ENCODE measurements at regions not wholly inside any gene's neighbourhood (a gene's known extent, or its start where the extent isn't known, plus 50 kb on each side); places are given as distances from the start of the nearest gene placed in this dataset.
A peak's percentile ranks its signal among the peaks of the same experiment; 100 is the strongest.
"Not testable (repeated sequence)": the region's sequence is repeated elsewhere in the genome, so short reads cannot be mapped to it uniquely, and the experiment has no call there.

- no peak for DNase-seq
Measured at GRCh38 chr5:144773628-144774027, 603.0 kb downstream of the KCTD16 start.

GRCh38 chr5:144771802-144772201 lies 601.1 kb downstream of the KCTD16 start:
- no peak for DNase-seq

- no peak for DNase-seq
Measured at GRCh38 chr5:144742361-144742760, 571.7 kb downstream of the KCTD16 start.

- no peak for DNase-seq
Measured at GRCh38 chr5:144731786-144732185, 561.1 kb downstream of the KCTD16 start.

- DNase-seq = no peak
Measured at GRCh38 chr5:144712090-144712489, 541.4 kb downstream of the KCTD16 start.

GRCh38 chr5:144711172-144711571 lies 540.5 kb downstream of the KCTD16 start:
- DNase-seq = no peak

- no peak for DNase-seq
Measured at GRCh38 chr5:144710637-144711036, 540.0 kb downstream of the KCTD16 start.

- DNase-seq = no peak
Measured at GRCh38 chr5:144703776-144704175, 533.1 kb downstream of the KCTD16 start.

- DNase-seq = peak; percentile 57
Measured at GRCh38 chr5:144698484-144698883, 527.8 kb downstream of the KCTD16 start.

GRCh38 chr5:144697847-144698262 lies 527.2 kb downstream of the KCTD16 start:
- peak; percentile 95 for DNase-seq

GRCh38 chr5:144691936-144692335 lies 521.3 kb downstream of the KCTD16 start:
- DNase-seq = no peak

- no peak for DNase-seq
Measured at GRCh38 chr5:144684899-144685298, 514.2 kb downstream of the KCTD16 start.

- no peak for DNase-seq
Measured at GRCh38 chr5:144680711-144681110, 510.0 kb downstream of the KCTD16 start.

- DNase-seq = no peak
Measured at GRCh38 chr5:144671066-144671465, 500.4 kb downstream of the KCTD16 start.

- DNase-seq = no peak
Measured at GRCh38 chr5:144659634-144660227, 489.1 kb downstream of the KCTD16 start.

GRCh38 chr5:144644317-144644716 lies 473.6 kb downstream of the KCTD16 start:
- no peak for DNase-seq

- DNase-seq = no peak
Measured at GRCh38 chr5:144638787-144639186, 468.1 kb downstream of the KCTD16 start.

GRCh38 chr5:144634138-144634537 lies 463.5 kb downstream of the KCTD16 start:
- DNase-seq = no peak

- DNase-seq = no peak
Measured at GRCh38 chr5:144598451-144599068, 427.9 kb downstream of the KCTD16 start.

- no peak for DNase-seq
Measured at GRCh38 chr5:144596517-144596916, 425.8 kb downstream of the KCTD16 start.

- DNase-seq = no peak
Measured at GRCh38 chr5:144594919-144595318, 424.2 kb downstream of the KCTD16 start.

GRCh38 chr5:144594234-144594633 lies 423.6 kb downstream of the KCTD16 start:
- DNase-seq = not testable (repeated sequence)

- no peak for DNase-seq
Measured at GRCh38 chr5:144585681-144586080, 415.0 kb downstream of the KCTD16 start.

- no peak for DNase-seq
Measured at GRCh38 chr5:144583541-144584449, 413.1 kb downstream of the KCTD16 start.

Measured in fibroblast of skin of abdomen (primary cell).